Adrenal gland (tissue), 9 donors: ENCODE measurements at regions not wholly inside any gene's neighbourhood (a gene's known extent, or its start where the extent isn't known, plus 50 kb on each side); places are given as distances from the start of the nearest gene placed in this dataset.

Source experiments
- DNase-seq, 7 donors: peaks; one replicate each; pipeline ENCODE4 v3.0.0-alpha.2; 2019 to 2020
- H3K27ac ChIP-seq, 5 donors: fragments of 200-600 bp; sonication (generic) in 4 of 5; 1 replicate in 3 of 5; 2 replicates in 2 of 5; pipeline versions ENCODE4 v1.5.1 to v1.8.0; 2016 to 2020; ENCODE audit warnings: mild to moderate bottlenecking in 1 of 5
- H3K27me3 ChIP-seq: fragments of 200-600 bp; 2 replicates; pipeline ENCODE4 v1.8.0; 2021
- H3K36me3 ChIP-seq, 2 donors: fragments of 200-600 bp; replicated peaks in 1 of 2; 1 replicate in 1 of 2; 2 replicates in 1 of 2; pipeline versions ENCODE4 v1.5.1 to v1.8.0; 2018 to 2022
- H3K4me1 ChIP-seq, 2 donors: fragments of 200-600 bp; replicated peaks in 1 of 2; 1 replicate in 1 of 2; 2 replicates in 1 of 2; pipeline versions ENCODE4 v1.5.1 to v1.8.0; 2018 to 2021
- H3K4me3 ChIP-seq, 4 donors: fragments of 200-600 bp; sonication (generic) in 3 of 4; one replicate each; pipeline ENCODE4 v1.5.1; 2016 to 2018
- H3K9me3 ChIP-seq, 3 donors: fragments of 200-600 bp; sonication (generic) in 1 of 3; replicated peaks in 1 of 3; 1 replicate in 2 of 3; 2 replicates in 1 of 3; pipeline versions ENCODE4 v1.5.1 to v1.8.0; 2016 to 2021
- POLR2A ChIP-seq, 2 donors: fragments of 450-650 bp; IDR thresholded peaks; one replicate each; pipeline ENCODE4 v1.6.1; 2017; ENCODE audit warnings: antibody characterized with exemption in 2 of 2, mild to moderate bottlenecking in 2 of 2, moderate library complexity in 1 of 2
- WGBS, 4 donors: extraction: QIAGEN DNeasy Blood & Tissue Kit in 2 of 4; methylation state at CpG; one replicate each; pipeline versions ENCODE4 v1.1.5 to v1.1.7; 2013 to 2017; 5-methylcytosine and 5-hydroxymethylcytosine counted together
- intact Hi-C, 2 donors: fragments of 100-400 bp; cut with DNase I; formaldehyde crosslinking; loops; one replicate each; pipeline versions ENCODE4 v1.14.1 to v1.15.0; 2022 to 2023
- TF ChIP-seq, protein P1 (sequence below), 6 experiments: fragments of 450-650 bp in 4 of 6; fragments of 200-600 bp in 2 of 6; sonication (generic) in 1 of 6; IDR thresholded peaks; 1 replicate in 5 of 6; 2 replicates in 1 of 6; pipeline versions ENCODE4 v1.5.1 to v1.8.0; 2016 to 2021; ENCODE audit warnings: antibody characterized with exemption in 6 of 6, mild to moderate bottlenecking in 2 of 6, moderate library complexity in 1 of 6
- donor health status: healthy with polysubstance abuse.
- donor health status: Bipolar disorder and iron deficiency.
- donor health status: DM: yes; HTN: yes; CAD: no.
- donor health status: DM: no; HTN: no; CAD: no.
- donor health status: DM: no; HTN: no; CAD: no.

DNA sequence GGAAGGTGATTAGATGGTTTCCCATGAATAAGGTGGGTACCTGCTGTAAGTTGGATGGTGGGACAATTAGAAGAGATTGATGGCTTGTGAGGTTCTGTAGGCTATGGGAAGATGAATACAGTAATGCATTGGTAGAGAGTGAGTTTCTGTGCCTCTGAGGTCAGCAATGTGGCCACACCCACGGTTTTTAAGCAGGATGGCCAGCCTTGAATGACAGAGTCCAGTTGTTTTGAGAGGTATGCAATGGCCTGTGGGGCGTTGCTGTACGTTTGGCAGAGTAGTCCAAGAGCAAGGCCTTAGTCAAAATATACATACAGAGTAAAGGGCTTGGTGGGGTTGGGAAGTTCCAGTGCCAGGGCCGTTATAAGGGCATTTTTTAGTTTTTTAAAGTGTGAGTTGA is 235.6 kb upstream of the C9orf72 start:
- no peak for DNase-seq
- TF ChIP-seq, protein P1, sequence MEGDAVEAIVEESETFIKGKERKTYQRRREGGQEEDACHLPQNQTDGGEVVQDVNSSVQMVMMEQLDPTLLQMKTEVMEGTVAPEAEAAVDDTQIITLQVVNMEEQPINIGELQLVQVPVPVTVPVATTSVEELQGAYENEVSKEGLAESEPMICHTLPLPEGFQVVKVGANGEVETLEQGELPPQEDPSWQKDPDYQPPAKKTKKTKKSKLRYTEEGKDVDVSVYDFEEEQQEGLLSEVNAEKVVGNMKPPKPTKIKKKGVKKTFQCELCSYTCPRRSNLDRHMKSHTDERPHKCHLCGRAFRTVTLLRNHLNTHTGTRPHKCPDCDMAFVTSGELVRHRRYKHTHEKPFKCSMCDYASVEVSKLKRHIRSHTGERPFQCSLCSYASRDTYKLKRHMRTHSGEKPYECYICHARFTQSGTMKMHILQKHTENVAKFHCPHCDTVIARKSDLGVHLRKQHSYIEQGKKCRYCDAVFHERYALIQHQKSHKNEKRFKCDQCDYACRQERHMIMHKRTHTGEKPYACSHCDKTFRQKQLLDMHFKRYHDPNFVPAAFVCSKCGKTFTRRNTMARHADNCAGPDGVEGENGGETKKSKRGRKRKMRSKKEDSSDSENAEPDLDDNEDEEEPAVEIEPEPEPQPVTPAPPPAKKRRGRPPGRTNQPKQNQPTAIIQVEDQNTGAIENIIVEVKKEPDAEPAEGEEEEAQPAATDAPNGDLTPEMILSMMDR (IDR thresholded peaks at IDR 0.05) = no peak
- TF ChIP-seq POLR2A (IDR thresholded peaks at IDR 0.05) = no peak
- Histone ChIP-seq H3K4me1 (no peaks in the 10 kb centered on the region), H3K27ac (no peak overlapping the region), H3K27me3 (no peaks in the 10 kb centered on the region), H3K4me3 (no peak overlapping the region), H3K9me3 (no peaks in the 10 kb centered on the region), H3K36me3 (no peaks in the 10 kb centered on the region)
- 59 to 74% (median 65%) methylated on average over 4 of the region's 4 CpGs for WGBS, 4 donors
- intact Hi-C loops = no loop called here

DNA sequence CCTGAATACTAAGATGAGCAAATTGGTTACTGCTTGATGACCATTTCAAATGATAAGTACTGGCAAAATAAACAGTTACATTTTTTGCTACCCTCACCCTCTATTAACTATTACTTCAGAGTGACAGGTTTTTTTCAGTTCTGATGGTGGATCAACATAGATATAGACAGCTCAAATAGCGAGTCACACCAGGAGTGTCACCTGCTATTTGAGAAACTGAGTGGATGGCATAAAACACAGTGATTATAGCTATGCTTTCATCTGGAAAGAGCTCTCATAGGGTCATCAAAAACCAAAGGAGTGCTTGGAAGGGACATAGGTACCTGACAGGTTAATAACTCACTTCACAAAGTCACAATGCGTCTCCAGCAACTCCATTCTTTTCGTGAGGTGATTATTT is 244.5 kb upstream of the C9orf72 start:
- intact Hi-C loops = no loop called here
- H3K9me3 ChIP-seq = no peaks in the 10 kb centered on the region
- DNase-seq = no peak
- H3K27ac ChIP-seq = no peak overlapping the region
- 66 to 78% (median 72%) methylated on average over 3 of the region's 3 CpGs for WGBS, 4 donors
- H3K36me3 ChIP-seq = no peaks in the 10 kb centered on the region
- no peaks in the 10 kb centered on the region for H3K27me3 ChIP-seq
- TF ChIP-seq, protein P1 (IDR thresholded peaks at IDR 0.05) = no peak
- no peak for TF ChIP-seq POLR2A (IDR thresholded peaks at IDR 0.05)
- H3K4me1 ChIP-seq = no peaks in the 10 kb centered on the region
- H3K4me3 ChIP-seq = no peak overlapping the region

DNA sequence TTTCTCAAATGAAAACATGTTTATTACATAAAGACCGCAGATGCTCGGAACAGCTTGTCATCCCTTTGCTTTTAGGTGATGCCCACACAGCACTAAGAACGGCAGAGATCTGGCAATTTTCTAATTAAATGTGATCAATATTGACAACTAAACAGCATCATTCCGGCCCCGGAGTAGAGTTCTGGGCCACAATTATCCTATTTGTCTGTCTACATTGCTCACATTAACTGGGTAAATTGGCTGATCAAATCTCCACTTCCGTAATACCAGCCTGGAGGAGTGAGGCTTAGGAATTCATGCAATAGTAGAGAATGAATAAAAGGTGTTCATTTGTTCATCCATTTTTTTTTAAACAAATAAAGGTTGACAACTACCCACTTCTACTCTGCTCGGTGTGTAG is 245.1 kb upstream of the C9orf72 start:
- WGBS, 4 donors = 79 to 89% (median 82%) methylated on average over 7 of the region's 7 CpGs
- no peaks in the 10 kb centered on the region for H3K9me3 ChIP-seq
- no peaks in the 10 kb centered on the region for H3K4me1 ChIP-seq
- H3K27ac ChIP-seq = no peak overlapping the region
- H3K27me3 ChIP-seq = no peaks in the 10 kb centered on the region
- DNase-seq = peak in 1 of 7 donors; percentile 60
- intact Hi-C loops = no loop called here
- TF ChIP-seq, protein P1 (IDR thresholded peaks at IDR 0.05) = no peak
- TF ChIP-seq POLR2A (IDR thresholded peaks at IDR 0.05) = no peak
- no peak overlapping the region for H3K4me3 ChIP-seq
- no peaks in the 10 kb centered on the region for H3K36me3 ChIP-seq

DNA sequence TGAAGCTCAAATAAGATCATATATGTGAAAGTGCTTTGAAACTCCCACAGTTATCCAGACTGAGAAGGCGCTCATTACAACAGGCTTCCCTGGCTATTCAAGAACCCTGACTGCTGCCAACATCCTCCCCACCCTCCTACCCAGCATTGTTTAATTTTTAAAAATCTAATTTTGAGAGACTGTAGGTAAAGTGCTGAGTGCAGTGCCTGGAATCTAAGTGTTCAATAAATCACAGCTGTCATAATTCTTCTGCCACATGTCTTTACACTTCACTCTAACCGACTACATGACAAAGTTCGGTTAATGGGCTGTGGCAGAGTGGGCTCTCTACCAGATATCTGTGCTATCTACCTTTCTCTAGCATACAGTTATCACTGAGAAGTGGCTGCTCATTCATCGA is 255.6 kb upstream of the C9orf72 start:
- no peaks in the 10 kb centered on the region for H3K9me3 ChIP-seq
- H3K36me3 ChIP-seq = no peaks in the 10 kb centered on the region
- 76 to 83% (median 80%) methylated on average over 4 of the region's 4 CpGs for WGBS, 4 donors
- H3K27me3 ChIP-seq = no peaks in the 10 kb centered on the region
- intact Hi-C loops = no loop called here
- DNase-seq = no peak
- TF ChIP-seq, protein P1 (IDR thresholded peaks at IDR 0.05) = no peak
- TF ChIP-seq POLR2A (IDR thresholded peaks at IDR 0.05) = no peak
- H3K27ac ChIP-seq = no peak overlapping the region
- no peaks in the 10 kb centered on the region for H3K4me1 ChIP-seq
- H3K4me3 ChIP-seq = no peak overlapping the region
